ENCODE measurements at regions not wholly inside any gene's neighbourhood (a gene's known extent, or its start where the extent isn't known, plus 50 kb on each side); places are given as distances from the start of the nearest gene placed in this dataset.

- TF ChIP-seq POLR2A (IDR thresholded peaks at IDR 0.05) (no peak), CTCF (IDR thresholded peaks at IDR 0.05) (no peak)
Observed at GRCh38 chr1:47578026-47578720, 140.3 kb downstream of the FOXD2 start.

All from Peyer's patch (tissue), 4 donors.